LNCAP (cell line): ENCODE measurements at regions not wholly inside any gene's neighbourhood (a gene's known extent, or its start where the extent isn't known, plus 50 kb on each side); places are given as distances from the start of the nearest gene placed in this dataset.

Source experiments
- TF ChIP-seq, protein P1 (sequence below): fragments of 450-650 bp; IDR thresholded peaks from 2 replicates; pipeline ENCODE4 v1.5.1; 2017; ENCODE audit warnings: mild to moderate bottlenecking

DNA sequence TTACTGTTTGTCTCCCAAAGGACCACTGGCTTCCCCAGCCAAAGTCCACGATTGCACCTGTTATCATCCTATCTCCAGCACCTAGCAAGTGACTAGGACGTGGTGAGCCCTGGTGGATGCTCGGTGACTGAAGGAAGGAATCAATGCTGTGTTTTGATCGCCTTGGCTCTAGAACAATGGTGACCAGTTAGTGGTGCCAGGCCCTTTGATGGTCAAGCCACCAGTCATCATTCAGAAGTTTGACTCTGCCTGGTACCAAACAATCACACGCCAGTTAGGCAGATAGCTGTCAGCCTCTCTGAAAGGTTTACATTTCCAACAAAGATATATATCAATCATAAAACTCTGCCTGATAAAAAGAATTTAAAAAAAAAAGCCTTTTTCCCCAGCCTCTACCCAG, 244.1 kb downstream of the SH3BP4 start:
- TF ChIP-seq, protein P1, sequence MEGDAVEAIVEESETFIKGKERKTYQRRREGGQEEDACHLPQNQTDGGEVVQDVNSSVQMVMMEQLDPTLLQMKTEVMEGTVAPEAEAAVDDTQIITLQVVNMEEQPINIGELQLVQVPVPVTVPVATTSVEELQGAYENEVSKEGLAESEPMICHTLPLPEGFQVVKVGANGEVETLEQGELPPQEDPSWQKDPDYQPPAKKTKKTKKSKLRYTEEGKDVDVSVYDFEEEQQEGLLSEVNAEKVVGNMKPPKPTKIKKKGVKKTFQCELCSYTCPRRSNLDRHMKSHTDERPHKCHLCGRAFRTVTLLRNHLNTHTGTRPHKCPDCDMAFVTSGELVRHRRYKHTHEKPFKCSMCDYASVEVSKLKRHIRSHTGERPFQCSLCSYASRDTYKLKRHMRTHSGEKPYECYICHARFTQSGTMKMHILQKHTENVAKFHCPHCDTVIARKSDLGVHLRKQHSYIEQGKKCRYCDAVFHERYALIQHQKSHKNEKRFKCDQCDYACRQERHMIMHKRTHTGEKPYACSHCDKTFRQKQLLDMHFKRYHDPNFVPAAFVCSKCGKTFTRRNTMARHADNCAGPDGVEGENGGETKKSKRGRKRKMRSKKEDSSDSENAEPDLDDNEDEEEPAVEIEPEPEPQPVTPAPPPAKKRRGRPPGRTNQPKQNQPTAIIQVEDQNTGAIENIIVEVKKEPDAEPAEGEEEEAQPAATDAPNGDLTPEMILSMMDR = no peak

DNA sequence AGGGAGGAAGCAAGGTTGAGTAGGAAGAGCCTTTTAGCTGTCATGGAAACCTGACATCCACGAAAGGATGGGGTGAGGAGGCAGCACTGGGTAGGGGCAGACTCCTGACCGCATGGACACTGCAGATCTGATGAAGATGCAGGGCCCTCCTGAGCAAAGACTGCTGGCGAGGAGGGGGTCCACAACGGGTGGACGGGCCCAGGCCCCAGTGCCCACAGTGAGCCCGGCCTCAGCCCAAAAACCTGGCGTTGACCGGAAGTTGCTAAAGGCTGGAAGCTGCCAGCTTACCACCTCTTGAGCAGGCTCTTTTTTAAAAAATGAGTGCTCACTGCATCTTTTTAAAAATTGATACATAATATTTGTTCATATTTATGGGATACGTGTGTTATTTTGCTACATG, 247.3 kb downstream of the SH3BP4 start:
- TF ChIP-seq, protein P1 = no peak

DNA sequence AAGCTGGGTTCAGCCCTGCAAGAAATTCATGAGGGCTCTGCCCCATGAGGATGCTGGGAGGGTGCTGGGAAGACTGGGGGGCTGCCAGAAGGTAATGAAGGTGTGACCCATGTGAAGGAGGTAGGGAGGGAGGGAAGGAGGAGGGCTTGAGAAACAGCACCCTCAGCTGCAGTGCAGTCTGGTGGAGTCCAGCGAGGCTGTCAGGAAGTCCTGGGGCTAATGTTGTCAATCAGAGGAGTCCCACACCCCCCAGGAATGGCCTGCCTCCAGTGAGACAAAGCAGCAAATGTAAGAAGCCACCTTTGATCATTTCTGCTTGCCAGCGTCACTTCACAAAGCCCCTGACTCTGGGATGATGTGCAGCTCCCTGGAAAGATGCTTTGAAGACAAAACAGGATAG, 248.4 kb downstream of the SH3BP4 start:
- TF ChIP-seq, protein P1 = no peak

DNA sequence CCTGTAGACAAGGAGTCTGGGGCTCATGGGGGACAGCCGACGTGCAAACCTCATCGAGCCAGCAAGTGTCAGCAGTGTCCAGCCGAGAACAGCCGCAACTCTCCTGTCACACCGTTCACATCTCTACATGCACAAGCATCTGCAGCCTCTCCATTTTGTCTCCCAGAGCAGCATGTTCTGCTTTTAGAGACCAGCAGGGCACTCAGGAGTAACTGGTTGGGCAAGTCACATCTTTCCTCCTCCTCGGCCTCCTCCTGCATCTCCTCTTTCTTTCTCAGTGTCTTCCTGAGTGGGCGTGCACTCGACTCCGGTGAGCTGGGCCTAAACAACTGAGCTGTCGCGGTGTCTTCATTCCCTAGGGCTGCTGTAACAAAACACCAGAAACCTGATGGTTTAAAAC, 249.9 kb downstream of the SH3BP4 start:
- TF ChIP-seq, protein P1 = no peak

DNA sequence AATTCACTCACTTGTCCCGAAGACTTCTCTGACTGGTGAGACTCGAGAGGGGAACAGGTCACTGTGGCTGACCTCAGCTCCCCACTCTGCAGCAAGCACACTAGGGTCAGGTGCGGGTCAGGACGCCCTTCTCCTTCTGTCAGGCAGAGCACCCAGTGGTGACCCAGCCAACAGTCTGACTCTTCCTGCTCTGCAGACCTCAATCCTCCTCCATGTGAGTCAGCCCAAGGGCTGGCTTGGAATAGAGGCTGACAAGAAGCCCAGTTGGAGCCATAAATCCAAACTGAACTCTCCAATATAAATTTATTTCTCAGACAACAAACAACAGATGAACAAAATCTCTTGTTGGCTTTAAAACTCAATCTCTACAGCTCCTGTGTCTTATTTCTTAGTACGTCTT, 253.1 kb downstream of the SH3BP4 start:
- TF ChIP-seq, protein P1 = no peak

DNA sequence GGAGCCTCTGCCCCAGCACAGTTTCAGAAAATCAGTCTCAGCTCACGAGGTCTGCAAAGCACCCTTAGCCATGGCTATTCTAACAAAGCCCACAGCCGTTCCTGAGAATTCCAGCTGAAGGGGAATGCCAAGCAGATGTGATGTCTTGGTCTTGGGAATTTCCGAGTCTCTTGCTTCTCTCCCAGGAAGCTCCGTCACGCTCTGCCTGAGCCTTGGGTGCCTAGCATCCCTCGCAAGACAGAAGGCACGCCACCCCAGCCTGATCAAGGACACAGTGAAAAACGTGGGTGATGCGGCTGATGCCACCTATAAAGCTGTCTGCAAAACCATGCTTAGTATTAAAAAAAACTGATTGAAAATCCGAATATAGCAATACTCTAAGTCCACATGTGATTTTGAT, 254.6 kb downstream of the SH3BP4 start:
- TF ChIP-seq, protein P1 = no peak

DNA sequence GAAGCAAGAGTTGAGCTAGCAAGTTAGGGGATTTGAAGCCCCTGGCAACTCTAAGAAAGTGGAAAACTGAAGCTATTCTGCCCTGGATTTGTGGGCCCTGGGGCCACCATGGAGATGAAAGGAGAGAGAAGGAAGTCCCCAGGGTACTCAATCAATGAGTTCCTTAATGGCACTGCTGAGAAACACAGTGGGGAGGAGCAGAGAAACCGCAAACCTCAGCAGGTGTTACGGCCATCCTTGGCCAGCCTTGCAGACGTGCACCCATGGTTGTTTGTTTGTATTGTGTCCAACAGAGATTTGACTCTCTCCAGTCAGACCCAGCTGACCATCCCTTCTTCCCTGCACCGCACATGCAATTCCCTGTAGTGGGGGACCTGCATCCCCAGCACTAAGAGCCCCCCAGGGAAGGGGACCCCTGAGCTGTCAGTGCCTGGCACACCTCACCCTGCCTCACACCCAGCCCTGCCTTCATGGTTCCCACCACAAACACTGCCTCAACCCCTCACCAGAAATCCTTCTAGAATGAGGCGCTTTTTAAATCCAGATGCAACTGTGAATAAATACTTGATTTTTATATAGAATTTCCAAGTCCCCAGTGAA, 255.3 kb downstream of the SH3BP4 start:
- TF ChIP-seq, protein P1 = no peak

DNA sequence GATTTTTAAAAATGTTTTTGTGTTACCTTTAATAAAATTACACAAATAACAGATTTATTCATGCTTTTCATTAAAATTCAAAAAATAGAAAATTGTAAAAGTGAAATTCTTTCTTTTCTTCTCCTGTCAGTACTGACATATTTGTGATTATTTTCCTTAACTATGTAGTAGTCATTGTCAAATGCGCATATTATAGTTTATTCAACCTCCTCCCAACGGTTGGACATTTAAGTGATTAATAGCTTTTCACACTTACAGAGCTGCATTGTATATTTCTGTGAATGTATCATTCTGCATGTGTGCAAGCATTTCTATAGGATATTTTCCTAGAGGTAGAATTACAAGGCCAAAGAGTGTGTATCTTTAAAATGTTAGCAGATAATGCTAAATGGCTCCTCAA, 259.2 kb downstream of the SH3BP4 start:
- TF ChIP-seq, protein P1 = no peak
